H9 (cell line): ENCODE measurements at regions not wholly inside any gene's neighbourhood (a gene's known extent, or its start where the extent isn't known, plus 50 kb on each side); places are given as distances from the start of the nearest gene placed in this dataset.

Experiments used
- DNase-seq: peaks from one replicate; pipeline ENCODE4 v3.0.0-alpha.2; 2017
- H2AFZ ChIP-seq: one replicate; pipeline ENCODE4 v1.6.1; 2013; ENCODE audit warnings: mild to moderate bottlenecking, low read length, control low read depth, moderate library complexity
- H2AK5ac ChIP-seq: 2 replicates; pipeline ENCODE4 v1.6.1; 2013; ENCODE audit warnings: low read length, control low read depth, mixed read lengths; ENCODE audit not compliant: insufficient read length
- H2BK120ac ChIP-seq: one replicate; pipeline ENCODE4 v1.6.1; 2013; ENCODE audit warnings: low read depth, mild to moderate bottlenecking, low read length, control low read depth, inconsistent platforms; ENCODE audit not compliant: poor library complexity, severe bottlenecking
- H2BK12ac ChIP-seq: 2 replicates; pipeline ENCODE4 v1.6.1; 2013; ENCODE audit warnings: low read length, control low read depth, mixed read lengths, low read depth; ENCODE audit not compliant: insufficient read length
- H2BK15ac ChIP-seq: 2 replicates; pipeline ENCODE4 v1.6.1; 2013; ENCODE audit warnings: low read depth, low read length, control low read depth
- H2BK20ac ChIP-seq: one replicate; pipeline ENCODE4 v1.6.1; 2013; ENCODE audit warnings: low read depth, mild to moderate bottlenecking, low read length, control low read depth, inconsistent platforms; ENCODE audit not compliant: poor library complexity, severe bottlenecking
- H2BK5ac ChIP-seq: 2 replicates; pipeline ENCODE4 v1.6.1; 2013; ENCODE audit warnings: low read length, control low read depth, mixed read lengths; ENCODE audit not compliant: insufficient read length
- H3K14ac ChIP-seq: 2 replicates; pipeline ENCODE4 v1.6.1; 2013; ENCODE audit warnings: low read length, control low read depth; ENCODE audit not compliant: insufficient read depth
- H3K18ac ChIP-seq: 2 replicates; pipeline ENCODE4 v1.6.1; 2013; ENCODE audit warnings: low read depth, mild to moderate bottlenecking, mixed read lengths, low read length, control low read depth; ENCODE audit not compliant: insufficient read length
- H3K23ac ChIP-seq: 2 replicates; pipeline ENCODE4 v1.6.1; 2013; ENCODE audit warnings: low read length, control low read depth, mixed read lengths, low read depth; ENCODE audit not compliant: insufficient read length
- H3K23me2 ChIP-seq: 2 replicates; pipeline ENCODE4 v1.6.1; 2013; ENCODE audit warnings: low read depth, mild to moderate bottlenecking, mixed read lengths, low read length, control low read depth; ENCODE audit not compliant: insufficient read length, poor library complexity, severe bottlenecking
- H3K27ac ChIP-seq: 2 replicates; pipeline ENCODE4 v1.5.1; 2013; ENCODE audit warnings: low read length, control low read depth, mixed read lengths, low read depth; ENCODE audit not compliant: insufficient read length
- H3K27me3 ChIP-seq: 2 replicates; pipeline ENCODE4 v1.6.1; 2013; ENCODE audit warnings: low read length, control low read depth, inconsistent platforms; ENCODE audit not compliant: insufficient read depth
- H3K4ac ChIP-seq: 2 replicates; pipeline ENCODE4 v1.6.1; 2013; ENCODE audit warnings: low read depth, mild to moderate bottlenecking, control low read depth, inconsistent platforms, low read length, moderate library complexity
- H3K4me1 ChIP-seq: 2 replicates; pipeline ENCODE4 v1.6.1; 2013; ENCODE audit warnings: low read length, control low read depth, inconsistent platforms; ENCODE audit not compliant: insufficient read depth
- H3K4me2 ChIP-seq: 2 replicates; pipeline ENCODE4 v1.6.1; 2013; ENCODE audit warnings: low read length, control low read depth, mixed read lengths; ENCODE audit not compliant: insufficient read length, insufficient read depth
- H3K56ac ChIP-seq: 2 replicates; pipeline ENCODE4 v1.6.1; 2013; ENCODE audit warnings: low read depth, mild to moderate bottlenecking, mixed read lengths, low read length, control low read depth; ENCODE audit not compliant: insufficient read length
- H3K79me1 ChIP-seq: 2 replicates; pipeline ENCODE4 v1.6.1; 2013; ENCODE audit warnings: low read depth, mild to moderate bottlenecking, moderate library complexity, low read length, control low read depth, inconsistent platforms; ENCODE audit not compliant: insufficient read depth, poor library complexity, severe bottlenecking
- H3K79me2 ChIP-seq: 2 replicates; pipeline ENCODE4 v1.6.1; 2013; ENCODE audit warnings: low read length, control low read depth, inconsistent platforms; ENCODE audit not compliant: insufficient read depth
- H3K9ac ChIP-seq: 2 replicates; pipeline ENCODE4 v1.6.1; 2013; ENCODE audit warnings: low read length, control low read depth, mixed read lengths; ENCODE audit not compliant: insufficient read length; ENCODE audit errors: extremely low read depth
- H3K9me3 ChIP-seq: one replicate; pipeline ENCODE4 v1.6.1; 2013; ENCODE audit warnings: low read depth, low read length, inconsistent platforms; ENCODE audit not compliant: control insufficient read depth
- H3T11ph ChIP-seq: one replicate; pipeline ENCODE4 v1.6.1; 2013; ENCODE audit warnings: mild to moderate bottlenecking, low read length, control low read depth, inconsistent platforms
- H4K20me1 ChIP-seq: one replicate; pipeline ENCODE4 v1.6.1; 2013; ENCODE audit not compliant: control insufficient read depth, insufficient read length, insufficient read depth
- H4K5ac ChIP-seq: 2 replicates; pipeline ENCODE4 v1.6.1; 2013; ENCODE audit warnings: low read depth, mild to moderate bottlenecking, mixed read lengths, low read length, control low read depth; ENCODE audit not compliant: insufficient read length
- H4K8ac ChIP-seq: replicated peaks from 2 replicates; pipeline ENCODE4 v1.6.1; 2013; ENCODE audit warnings: low read length, control low read depth, mixed read lengths, low read depth; ENCODE audit not compliant: insufficient read length
- H4K91ac ChIP-seq: 2 replicates; pipeline ENCODE4 v1.6.1; 2013; ENCODE audit warnings: low read depth, mild to moderate bottlenecking, moderate library complexity, mixed read lengths, low read length, control low read depth; ENCODE audit not compliant: insufficient read length
- H3K27ac Mint-ChIP-seq, 3 experiments: 2 replicates in 2 of 3; 3 replicates in 1 of 3; pipeline ENCODE4 v1.8.0; 2020 to 2021; ENCODE audit warnings: mixed read lengths in 3 of 3, mild to moderate bottlenecking in 1 of 3, moderate library complexity in 1 of 3
- H3K27me3 Mint-ChIP-seq: 2 replicates; pipeline ENCODE4 v1.8.0; 2021; ENCODE audit warnings: low read depth, mild to moderate bottlenecking, moderate library complexity, mixed read lengths
- H3K36me3 Mint-ChIP-seq, 3 experiments: 2 replicates in 2 of 3; 3 replicates in 1 of 3; pipeline ENCODE4 v1.8.0; 2020 to 2021; ENCODE audit warnings: low read depth in 3 of 3, mixed read lengths in 3 of 3; ENCODE audit not compliant: insufficient read depth in 1 of 3
- H3K4me1 Mint-ChIP-seq, 2 experiments: 2 replicates each; pipeline ENCODE4 v1.8.0; 2020; ENCODE audit warnings: mixed read lengths in 2 of 2
- H3K4me3 Mint-ChIP-seq, 2 experiments: 2 replicates in 1 of 2; 3 replicates in 1 of 2; pipeline ENCODE4 v1.8.0; 2020 to 2021; ENCODE audit warnings: mild to moderate bottlenecking in 2 of 2, mixed read lengths in 2 of 2, moderate library complexity in 1 of 2
- H3K9me3 Mint-ChIP-seq, 2 experiments: 2 replicates in 1 of 2; 3 replicates in 1 of 2; pipeline ENCODE4 v1.8.0; 2020; ENCODE audit warnings: mild to moderate bottlenecking in 2 of 2, mixed read lengths in 2 of 2, moderate library complexity in 1 of 2
- CTCF ChIP-seq: fragments of 200-600 bp; sonication (generic); conservative IDR thresholded peaks from 3 replicates; pipeline ENCODE4 v1.8.0; 2021; ENCODE audit warnings: antibody characterized with exemption, mild to moderate bottlenecking
- WGBS: extraction: QIAGEN DNeasy Blood & Tissue Kit; methylation state at CpG from one replicate; pipeline ENCODE4 v1.1.7; 2013; ENCODE audit warnings: missing lambda C conversion rate, low lambda C conversion rate, mixed read lengths; ENCODE audit not compliant: insufficient read length; ENCODE audit errors: extremely low coverage; 5-methylcytosine and 5-hydroxymethylcytosine counted together

- no peak overlapping the region for H4K5ac ChIP-seq
- H3K79me2 ChIP-seq, result no peaks in the 10 kb centered on the region
- H3K4ac ChIP-seq, result no peak overlapping the region
- H3K79me1 ChIP-seq, result no peaks in the 10 kb centered on the region
- no peak overlapping the region for H2AFZ ChIP-seq
- no peaks in the 10 kb centered on the region for H4K20me1 ChIP-seq
- no peak overlapping the region for H3K18ac ChIP-seq
- WGBS, result no CpG with 5 or more reads among the region's 1 CpG
- H4K8ac ChIP-seq, result no peak overlapping the region
- H4K91ac ChIP-seq, result no peak overlapping the region
- no peak overlapping the region for H3K14ac ChIP-seq
- H3K4me1 ChIP-seq, result no peaks in the 10 kb centered on the region
- no peak overlapping the region for H2BK12ac ChIP-seq
- no peak for TF ChIP-seq CTCF
- H3K56ac ChIP-seq, result no peak overlapping the region
- H3K27ac ChIP-seq, result no peak overlapping the region
- DNase-seq, result no peak
- H3K27me3 ChIP-seq, result no peaks in the 10 kb centered on the region
- H2BK120ac ChIP-seq, result no peak overlapping the region
- no peak overlapping the region for H3K4me2 ChIP-seq
- no peak overlapping the region for H2AK5ac ChIP-seq
- Mint-ChIP-seq H3K9me3 (peaks cover 86% of the 10 kb centered on the region in 2 experiments), H3K4me3 (no peak overlapping the region), H3K27ac (no peak overlapping the region), H3K27me3 (peaks cover 2% of the 10 kb centered on the region), H3K36me3 (peaks cover 4 to 61% (median 27%) of the 10 kb centered on the region in 3 experiments; a peak in 6 of 7 replicates), H3K4me1 (no peaks in the 10 kb centered on the region)
- no peak overlapping the region for H2BK20ac ChIP-seq
- no peak overlapping the region for H3K9ac ChIP-seq
- no peak overlapping the region for H2BK15ac ChIP-seq
- no peaks in the 10 kb centered on the region for H3K23me2 ChIP-seq
- H2BK5ac ChIP-seq, result no peak overlapping the region
- peaks cover 85% of the 10 kb centered on the region for H3K9me3 ChIP-seq
- H3K23ac ChIP-seq, result no peak overlapping the region
- no peak overlapping the region for H3T11ph ChIP-seq
These were observed 171.8 kb downstream of the POTEB3 start for GRCh38 chr15:21268436-21268940.
